Sigmoid colon (tissue), 4 donors: ENCODE measurements at regions not wholly inside any gene's neighbourhood (a gene's known extent, or its start where the extent isn't known, plus 50 kb on each side); places are given as distances from the start of the nearest gene placed in this dataset.

Experiments
- EP300 ChIP-seq, 4 donors: sonication (generic); formaldehyde crosslinking; IDR thresholded peaks; one replicate each; pipeline ENCODE4 v1.6.1; 2017; ENCODE audit warnings: antibody characterized with exemption in 4 of 4
- POLR2A ChIP-seq, 2 donors: fragments of 450-650 bp; IDR thresholded peaks; one replicate each; pipeline ENCODE4 v1.6.1; 2016; ENCODE audit warnings: antibody characterized with exemption in 2 of 2, mild to moderate bottlenecking in 2 of 2, moderate library complexity in 2 of 2
- POLR2AphosphoS5 ChIP-seq, 4 donors: sonication (generic); formaldehyde crosslinking; IDR thresholded peaks; one replicate each; pipeline ENCODE4 v1.6.1; 2017; ENCODE audit warnings: antibody characterized with exemption in 4 of 4
- TF ChIP-seq, protein P1 (sequence below), 4 experiments: fragments of 450-650 bp in 3 of 4; fragments of 200-600 bp in 1 of 4; IDR thresholded peaks; one replicate each; pipeline ENCODE4 v1.5.1; 2016 to 2019; ENCODE audit warnings: antibody characterized with exemption in 4 of 4, mild to moderate bottlenecking in 3 of 4, moderate library complexity in 2 of 4

DNA sequence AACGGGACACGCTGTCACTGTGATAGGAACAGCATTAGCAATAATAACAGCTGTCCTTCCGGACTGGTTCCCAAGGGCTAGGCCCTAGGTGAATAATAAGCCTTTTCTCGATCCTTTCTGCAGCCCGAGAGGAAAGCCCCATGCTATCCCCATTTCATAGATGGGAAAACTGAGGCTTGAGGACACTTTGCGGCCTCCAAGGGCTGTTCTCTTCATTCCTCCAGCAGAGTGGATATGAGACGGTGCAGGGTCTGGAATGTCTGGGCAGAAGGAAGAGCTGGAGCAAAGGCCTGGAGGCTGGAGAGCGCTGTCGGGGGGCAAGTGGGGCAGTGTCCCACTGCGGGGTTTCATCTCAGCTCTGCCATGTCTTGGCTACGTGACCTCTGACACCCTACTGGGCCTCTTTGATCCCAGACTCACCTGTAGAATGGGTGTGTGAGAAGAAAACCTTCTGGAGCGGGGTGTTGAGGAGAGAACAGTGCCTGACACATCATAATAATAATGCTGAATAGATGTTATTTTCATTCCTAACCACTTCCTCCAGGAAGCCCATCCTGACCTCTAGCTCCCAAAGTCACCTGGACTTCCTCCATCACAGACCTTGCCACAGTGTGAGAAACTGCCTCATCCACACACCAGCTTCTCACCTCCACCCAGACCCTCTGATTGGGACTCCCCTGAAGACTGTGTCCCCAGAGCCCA, 74.8 kb downstream of the CEBPB start:
- TF ChIP-seq POLR2A (IDR thresholded peaks at IDR 0.05) (no peak), EP300 (IDR thresholded peaks at IDR 0.05) (no peak), POLR2AphosphoS5 (IDR thresholded peaks at IDR 0.05) (no peak)
- TF ChIP-seq, protein P1, sequence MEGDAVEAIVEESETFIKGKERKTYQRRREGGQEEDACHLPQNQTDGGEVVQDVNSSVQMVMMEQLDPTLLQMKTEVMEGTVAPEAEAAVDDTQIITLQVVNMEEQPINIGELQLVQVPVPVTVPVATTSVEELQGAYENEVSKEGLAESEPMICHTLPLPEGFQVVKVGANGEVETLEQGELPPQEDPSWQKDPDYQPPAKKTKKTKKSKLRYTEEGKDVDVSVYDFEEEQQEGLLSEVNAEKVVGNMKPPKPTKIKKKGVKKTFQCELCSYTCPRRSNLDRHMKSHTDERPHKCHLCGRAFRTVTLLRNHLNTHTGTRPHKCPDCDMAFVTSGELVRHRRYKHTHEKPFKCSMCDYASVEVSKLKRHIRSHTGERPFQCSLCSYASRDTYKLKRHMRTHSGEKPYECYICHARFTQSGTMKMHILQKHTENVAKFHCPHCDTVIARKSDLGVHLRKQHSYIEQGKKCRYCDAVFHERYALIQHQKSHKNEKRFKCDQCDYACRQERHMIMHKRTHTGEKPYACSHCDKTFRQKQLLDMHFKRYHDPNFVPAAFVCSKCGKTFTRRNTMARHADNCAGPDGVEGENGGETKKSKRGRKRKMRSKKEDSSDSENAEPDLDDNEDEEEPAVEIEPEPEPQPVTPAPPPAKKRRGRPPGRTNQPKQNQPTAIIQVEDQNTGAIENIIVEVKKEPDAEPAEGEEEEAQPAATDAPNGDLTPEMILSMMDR (IDR thresholded peaks at IDR 0.05), result no peak
